ENCODE measurements at regions not wholly inside any gene's neighbourhood (a gene's known extent, or its start where the extent isn't known, plus 50 kb on each side); places are given as distances from the start of the nearest gene placed in this dataset.

GRCh38 chr9:99737649-99738048, 84.0 kb upstream of the NR4A3 start (continued):
- TF ChIP-seq, protein P1, sequence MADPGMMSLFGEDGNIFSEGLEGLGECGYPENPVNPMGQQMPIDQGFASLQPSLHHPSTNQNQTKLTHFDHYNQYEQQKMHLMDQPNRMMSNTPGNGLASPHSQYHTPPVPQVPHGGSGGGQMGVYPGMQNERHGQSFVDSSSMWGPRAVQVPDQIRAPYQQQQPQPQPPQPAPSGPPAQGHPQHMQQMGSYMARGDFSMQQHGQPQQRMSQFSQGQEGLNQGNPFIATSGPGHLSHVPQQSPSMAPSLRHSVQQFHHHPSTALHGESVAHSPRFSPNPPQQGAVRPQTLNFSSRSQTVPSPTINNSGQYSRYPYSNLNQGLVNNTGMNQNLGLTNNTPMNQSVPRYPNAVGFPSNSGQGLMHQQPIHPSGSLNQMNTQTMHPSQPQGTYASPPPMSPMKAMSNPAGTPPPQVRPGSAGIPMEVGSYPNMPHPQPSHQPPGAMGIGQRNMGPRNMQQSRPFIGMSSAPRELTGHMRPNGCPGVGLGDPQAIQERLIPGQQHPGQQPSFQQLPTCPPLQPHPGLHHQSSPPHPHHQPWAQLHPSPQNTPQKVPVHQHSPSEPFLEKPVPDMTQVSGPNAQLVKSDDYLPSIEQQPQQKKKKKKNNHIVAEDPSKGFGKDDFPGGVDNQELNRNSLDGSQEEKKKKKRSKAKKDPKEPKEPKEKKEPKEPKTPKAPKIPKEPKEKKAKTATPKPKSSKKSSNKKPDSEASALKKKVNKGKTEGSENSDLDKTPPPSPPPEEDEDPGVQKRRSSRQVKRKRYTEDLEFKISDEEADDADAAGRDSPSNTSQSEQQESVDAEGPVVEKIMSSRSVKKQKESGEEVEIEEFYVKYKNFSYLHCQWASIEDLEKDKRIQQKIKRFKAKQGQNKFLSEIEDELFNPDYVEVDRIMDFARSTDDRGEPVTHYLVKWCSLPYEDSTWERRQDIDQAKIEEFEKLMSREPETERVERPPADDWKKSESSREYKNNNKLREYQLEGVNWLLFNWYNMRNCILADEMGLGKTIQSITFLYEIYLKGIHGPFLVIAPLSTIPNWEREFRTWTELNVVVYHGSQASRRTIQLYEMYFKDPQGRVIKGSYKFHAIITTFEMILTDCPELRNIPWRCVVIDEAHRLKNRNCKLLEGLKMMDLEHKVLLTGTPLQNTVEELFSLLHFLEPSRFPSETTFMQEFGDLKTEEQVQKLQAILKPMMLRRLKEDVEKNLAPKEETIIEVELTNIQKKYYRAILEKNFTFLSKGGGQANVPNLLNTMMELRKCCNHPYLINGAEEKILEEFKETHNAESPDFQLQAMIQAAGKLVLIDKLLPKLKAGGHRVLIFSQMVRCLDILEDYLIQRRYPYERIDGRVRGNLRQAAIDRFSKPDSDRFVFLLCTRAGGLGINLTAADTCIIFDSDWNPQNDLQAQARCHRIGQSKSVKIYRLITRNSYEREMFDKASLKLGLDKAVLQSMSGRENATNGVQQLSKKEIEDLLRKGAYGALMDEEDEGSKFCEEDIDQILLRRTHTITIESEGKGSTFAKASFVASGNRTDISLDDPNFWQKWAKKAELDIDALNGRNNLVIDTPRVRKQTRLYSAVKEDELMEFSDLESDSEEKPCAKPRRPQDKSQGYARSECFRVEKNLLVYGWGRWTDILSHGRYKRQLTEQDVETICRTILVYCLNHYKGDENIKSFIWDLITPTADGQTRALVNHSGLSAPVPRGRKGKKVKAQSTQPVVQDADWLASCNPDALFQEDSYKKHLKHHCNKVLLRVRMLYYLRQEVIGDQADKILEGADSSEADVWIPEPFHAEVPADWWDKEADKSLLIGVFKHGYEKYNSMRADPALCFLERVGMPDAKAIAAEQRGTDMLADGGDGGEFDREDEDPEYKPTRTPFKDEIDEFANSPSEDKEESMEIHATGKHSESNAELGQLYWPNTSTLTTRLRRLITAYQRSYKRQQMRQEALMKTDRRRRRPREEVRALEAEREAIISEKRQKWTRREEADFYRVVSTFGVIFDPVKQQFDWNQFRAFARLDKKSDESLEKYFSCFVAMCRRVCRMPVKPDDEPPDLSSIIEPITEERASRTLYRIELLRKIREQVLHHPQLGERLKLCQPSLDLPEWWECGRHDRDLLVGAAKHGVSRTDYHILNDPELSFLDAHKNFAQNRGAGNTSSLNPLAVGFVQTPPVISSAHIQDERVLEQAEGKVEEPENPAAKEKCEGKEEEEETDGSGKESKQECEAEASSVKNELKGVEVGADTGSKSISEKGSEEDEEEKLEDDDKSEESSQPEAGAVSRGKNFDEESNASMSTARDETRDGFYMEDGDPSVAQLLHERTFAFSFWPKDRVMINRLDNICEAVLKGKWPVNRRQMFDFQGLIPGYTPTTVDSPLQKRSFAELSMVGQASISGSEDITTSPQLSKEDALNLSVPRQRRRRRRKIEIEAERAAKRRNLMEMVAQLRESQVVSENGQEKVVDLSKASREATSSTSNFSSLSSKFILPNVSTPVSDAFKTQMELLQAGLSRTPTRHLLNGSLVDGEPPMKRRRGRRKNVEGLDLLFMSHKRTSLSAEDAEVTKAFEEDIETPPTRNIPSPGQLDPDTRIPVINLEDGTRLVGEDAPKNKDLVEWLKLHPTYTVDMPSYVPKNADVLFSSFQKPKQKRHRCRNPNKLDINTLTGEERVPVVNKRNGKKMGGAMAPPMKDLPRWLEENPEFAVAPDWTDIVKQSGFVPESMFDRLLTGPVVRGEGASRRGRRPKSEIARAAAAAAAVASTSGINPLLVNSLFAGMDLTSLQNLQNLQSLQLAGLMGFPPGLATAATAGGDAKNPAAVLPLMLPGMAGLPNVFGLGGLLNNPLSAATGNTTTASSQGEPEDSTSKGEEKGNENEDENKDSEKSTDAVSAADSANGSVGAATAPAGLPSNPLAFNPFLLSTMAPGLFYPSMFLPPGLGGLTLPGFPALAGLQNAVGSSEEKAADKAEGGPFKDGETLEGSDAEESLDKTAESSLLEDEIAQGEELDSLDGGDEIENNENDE (IDR thresholded peaks at IDR 0.05; ENCODE audit: insufficient replicate concordance, low read length): no peak
- TF ChIP-seq RFX5 (IDR thresholded peaks at IDR 0.05; ENCODE audit: borderline replicate concordance, low read depth, low read length): no peak
- TF ChIP-seq JUND (IDR thresholded peaks at IDR 0.05; ENCODE audit: low read length): no peak
- no peak for TF ChIP-seq CTBP2 (IDR thresholded peaks at IDR 0.05; ENCODE audit: borderline replicate concordance, insufficient read depth, insufficient read length, low read length)
- no peak for TF ChIP-seq CBX8 (IDR thresholded peaks at IDR 0.05; ENCODE audit: borderline replicate concordance, low read depth, low read length)
- no peak for TF ChIP-seq KDM4A (IDR thresholded peaks at IDR 0.05; ENCODE audit: low read depth, low read length, severe bottlenecking)
- no peak for TF ChIP-seq RNF2 (IDR thresholded peaks at IDR 0.05; ENCODE audit: borderline replicate concordance, low read depth, low read length, missing control alignments, poor library complexity, severe bottlenecking)
- TF ChIP-seq SIN3A (conservative IDR thresholded peaks at IDR 0.05 in 1 of 2, IDR thresholded peaks at IDR 0.05 in 1 of 2; ENCODE audit: low read depth in 1 of 2, low read length in 2 of 2): no peak
